ENCODE measurements at regions not wholly inside any gene's neighbourhood (a gene's known extent, or its start where the extent isn't known, plus 50 kb on each side); places are given as distances from the start of the nearest gene placed in this dataset.

DNA sequence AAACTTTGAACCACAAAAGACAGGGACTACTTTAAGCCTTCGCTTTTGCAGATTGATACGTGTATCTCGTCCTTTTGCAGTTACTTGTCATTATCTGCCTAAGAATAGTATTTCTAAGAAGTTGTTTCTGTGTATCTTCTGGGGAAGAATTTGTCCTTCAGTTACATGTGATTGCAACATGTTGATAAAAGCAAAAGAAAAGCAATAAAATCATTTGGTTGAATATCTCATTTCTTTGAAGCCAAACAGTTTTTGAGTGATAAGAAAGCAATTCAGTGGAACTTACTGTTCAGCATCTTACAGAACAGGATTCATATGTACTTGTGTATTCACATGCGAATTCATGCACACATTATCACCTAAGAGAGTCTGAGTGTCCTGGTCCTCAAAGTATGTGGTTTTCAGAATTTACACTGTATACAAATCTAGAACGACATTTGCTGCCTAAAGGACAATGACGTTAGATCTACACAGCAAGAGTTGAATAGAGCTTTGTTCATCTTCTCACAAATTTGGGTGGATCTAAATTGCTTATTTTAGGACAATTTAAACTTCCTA lies 66.7 kb upstream of the MRPS6 start:
- TF ChIP-seq, protein P1, sequence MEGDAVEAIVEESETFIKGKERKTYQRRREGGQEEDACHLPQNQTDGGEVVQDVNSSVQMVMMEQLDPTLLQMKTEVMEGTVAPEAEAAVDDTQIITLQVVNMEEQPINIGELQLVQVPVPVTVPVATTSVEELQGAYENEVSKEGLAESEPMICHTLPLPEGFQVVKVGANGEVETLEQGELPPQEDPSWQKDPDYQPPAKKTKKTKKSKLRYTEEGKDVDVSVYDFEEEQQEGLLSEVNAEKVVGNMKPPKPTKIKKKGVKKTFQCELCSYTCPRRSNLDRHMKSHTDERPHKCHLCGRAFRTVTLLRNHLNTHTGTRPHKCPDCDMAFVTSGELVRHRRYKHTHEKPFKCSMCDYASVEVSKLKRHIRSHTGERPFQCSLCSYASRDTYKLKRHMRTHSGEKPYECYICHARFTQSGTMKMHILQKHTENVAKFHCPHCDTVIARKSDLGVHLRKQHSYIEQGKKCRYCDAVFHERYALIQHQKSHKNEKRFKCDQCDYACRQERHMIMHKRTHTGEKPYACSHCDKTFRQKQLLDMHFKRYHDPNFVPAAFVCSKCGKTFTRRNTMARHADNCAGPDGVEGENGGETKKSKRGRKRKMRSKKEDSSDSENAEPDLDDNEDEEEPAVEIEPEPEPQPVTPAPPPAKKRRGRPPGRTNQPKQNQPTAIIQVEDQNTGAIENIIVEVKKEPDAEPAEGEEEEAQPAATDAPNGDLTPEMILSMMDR (IDR thresholded peaks at IDR 0.05; ENCODE audit: low read depth, low read length), result no peak
- no peak overlapping the region for H3K4me3 ChIP-seq (replicated peaks in 1 of 2; ENCODE audit: low read depth in 2 of 2, low read length in 2 of 2)
- DNase-seq (ENCODE audit: low read depth in 2 of 2), result no peak

DNA sequence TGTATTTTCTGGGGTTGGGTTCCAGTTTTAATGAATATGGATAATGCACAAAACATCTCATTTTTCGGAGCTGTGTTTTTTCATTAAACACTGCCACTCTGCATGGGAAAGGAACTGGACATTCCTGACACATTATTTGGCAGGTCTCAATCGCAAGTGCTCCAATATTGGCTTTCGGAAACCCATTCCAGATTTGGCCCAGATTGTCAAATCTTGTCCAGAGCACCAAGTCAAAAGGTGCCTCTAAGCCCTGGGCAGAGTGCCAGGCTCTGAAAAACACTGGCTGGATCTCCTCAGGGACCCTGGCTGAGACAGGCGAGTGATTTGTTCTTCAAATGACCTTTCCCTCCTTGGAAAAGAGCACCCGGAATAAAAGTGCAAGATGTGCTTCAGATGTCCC lies 68.4 kb upstream of the MRPS6 start:
- no peak overlapping the region for H3K4me3 ChIP-seq (replicated peaks in 1 of 2; ENCODE audit: low read depth in 2 of 2, low read length in 2 of 2)
- no peak for DNase-seq (ENCODE audit: low read depth in 2 of 2)
- TF ChIP-seq, protein P1 (IDR thresholded peaks at IDR 0.05; ENCODE audit: low read depth, low read length), result no peak

DNA sequence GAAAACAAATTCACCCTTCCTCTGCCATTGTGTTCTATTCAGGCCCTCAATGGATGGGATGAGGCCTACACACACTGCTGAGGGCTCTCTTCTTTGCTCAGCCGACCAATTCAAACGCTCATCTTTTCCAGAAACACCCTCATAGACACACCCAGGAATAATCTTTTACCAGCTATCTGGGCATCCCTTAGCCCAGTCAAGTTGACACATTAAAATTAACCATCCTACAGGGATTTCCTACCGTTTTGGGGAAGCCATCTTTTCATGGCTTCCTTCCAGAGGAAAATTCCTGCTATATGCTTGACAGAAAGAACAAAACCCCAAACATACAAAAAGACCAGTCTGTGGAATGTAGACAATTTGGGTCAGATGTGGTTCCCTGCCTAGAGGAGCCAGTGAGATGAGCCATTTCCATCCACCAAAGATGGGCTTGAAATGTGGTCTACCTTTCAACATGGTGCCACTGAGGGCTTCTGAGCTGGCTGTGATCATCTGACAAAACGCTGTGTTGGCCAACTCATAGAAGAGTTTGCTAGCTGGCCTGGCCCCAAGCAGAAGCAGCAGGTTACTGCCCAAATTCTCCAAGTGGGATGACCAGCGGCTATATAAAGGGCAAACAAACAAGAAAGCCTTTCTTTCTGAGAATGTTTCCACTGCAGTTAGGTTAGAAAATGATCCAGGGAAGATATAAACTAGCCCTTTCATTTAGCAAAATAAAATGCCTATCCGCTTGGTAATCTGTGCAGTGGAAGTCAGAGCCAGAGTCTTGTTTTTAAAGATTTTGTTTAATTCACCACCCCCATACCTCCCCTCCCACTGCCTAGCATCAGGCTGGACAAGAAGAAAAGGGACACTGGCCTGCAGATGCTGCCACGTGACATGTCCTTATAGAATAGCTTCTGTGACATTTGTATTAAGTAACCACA lies 69.1 kb upstream of the MRPS6 start:
- TF ChIP-seq, protein P1 (IDR thresholded peaks at IDR 0.05; ENCODE audit: low read depth, low read length), result no peak
- DNase-seq (ENCODE audit: low read depth in 2 of 2), result peak in 1 of 2 donors; percentile 10
- no peak overlapping the region for H3K4me3 ChIP-seq (replicated peaks in 1 of 2; ENCODE audit: low read depth in 2 of 2, low read length in 2 of 2)

DNA sequence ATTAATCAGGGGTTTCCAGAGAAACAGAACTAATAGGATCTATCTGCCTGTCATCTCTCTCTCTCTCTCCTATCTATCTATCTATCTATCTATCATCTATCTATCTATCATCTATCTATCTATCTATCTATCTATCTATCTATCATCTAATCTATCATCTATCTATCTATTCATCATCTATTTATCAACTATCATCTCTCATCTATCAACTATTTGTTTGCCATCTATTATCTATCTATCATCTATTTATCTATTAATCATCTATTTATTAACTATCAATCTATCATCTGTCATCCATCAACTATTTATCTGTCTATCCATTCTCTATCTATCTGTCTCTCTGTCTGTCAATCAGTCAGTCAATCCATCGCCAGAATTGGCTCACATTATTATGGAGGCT lies 70.0 kb upstream of the MRPS6 start:
- TF ChIP-seq, protein P1 (IDR thresholded peaks at IDR 0.05; ENCODE audit: low read depth, low read length), result no peak
- H3K4me3 ChIP-seq (replicated peaks in 1 of 2; ENCODE audit: low read depth in 2 of 2, low read length in 2 of 2), result no peak overlapping the region

DNA sequence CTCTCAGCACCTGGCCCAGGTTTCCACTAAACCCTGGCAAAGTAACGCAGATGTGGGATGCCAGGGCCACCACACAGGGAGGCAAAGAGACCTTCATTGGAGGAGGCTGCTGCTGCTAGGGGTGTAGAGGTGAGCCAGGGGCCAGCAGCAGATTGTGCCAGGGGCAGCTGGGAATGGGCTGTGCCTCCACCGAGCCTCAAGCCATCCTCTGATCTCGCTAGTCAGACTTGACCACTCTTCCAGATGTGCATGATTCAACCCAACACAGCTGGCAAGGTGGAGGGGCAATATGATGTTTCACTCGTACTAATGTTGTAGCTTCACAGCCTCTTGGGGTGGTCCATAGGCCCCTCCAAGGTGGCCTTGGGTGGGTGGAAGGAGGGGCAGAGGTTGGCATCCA lies 73.0 kb upstream of the MRPS6 start:
- no peak for DNase-seq (ENCODE audit: low read depth in 2 of 2)
- TF ChIP-seq, protein P1 (IDR thresholded peaks at IDR 0.05; ENCODE audit: low read depth, low read length), result no peak
- no peak overlapping the region for H3K4me3 ChIP-seq (replicated peaks in 1 of 2; ENCODE audit: low read depth in 2 of 2, low read length in 2 of 2)

More for the DNA sequence above, 70.0 kb upstream of the MRPS6 start:
- DNase-seq (ENCODE audit: low read depth in 2 of 2), result no peak

DNA sequence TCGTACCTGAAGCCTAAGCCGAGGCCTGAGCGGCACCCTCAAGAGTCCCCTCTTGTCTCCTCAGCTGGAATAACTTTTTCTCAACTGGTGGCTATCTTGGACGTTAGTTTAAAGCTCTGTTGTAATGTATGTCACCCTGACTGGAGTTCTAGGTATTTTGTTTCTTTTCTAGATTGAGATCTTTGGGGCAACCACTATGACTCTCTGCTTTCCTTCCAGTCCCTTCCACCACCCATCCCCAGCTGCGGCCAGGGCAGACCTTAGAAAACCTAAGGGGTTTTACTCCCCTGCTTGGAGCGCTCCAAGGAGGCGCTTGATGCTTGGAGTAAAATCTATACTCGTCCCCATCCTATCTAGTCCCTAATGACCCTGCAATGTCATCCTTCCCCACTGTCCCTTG lies 74.6 kb upstream of the MRPS6 start:
- H3K4me3 ChIP-seq (replicated peaks in 1 of 2; ENCODE audit: low read depth in 2 of 2, low read length in 2 of 2), result no peak overlapping the region
- DNase-seq (ENCODE audit: low read depth in 2 of 2), result no peak
- TF ChIP-seq, protein P1 (IDR thresholded peaks at IDR 0.05; ENCODE audit: low read depth, low read length), result no peak

Data from cardiac fibroblast (primary cell).